ENCODE measurements at regions not wholly inside any gene's neighbourhood (a gene's known extent, or its start where the extent isn't known, plus 50 kb on each side); places are given as distances from the start of the nearest gene placed in this dataset.

- H3K4me3 ChIP-seq (ENCODE audit: low read depth, low read length): no peak overlapping the region
- in situ Hi-C loops (cut with HindIII; ENCODE audit: low sequenced_read_pairs): no loop called here
- DNase-seq (ENCODE audit: low read depth, low spot score): no peak
- no peak for TF ChIP-seq CTCF (IDR thresholded peaks at IDR 0.05; ENCODE audit: low read depth, low read length)
These were observed 120.6 kb downstream of the NUF2 start for GRCh38 chr1:163442231-163442879.

GRCh38 chr1:163442895-163443294 lies 121.1 kb downstream of the NUF2 start:
- DNase-seq (ENCODE audit: low read depth, low spot score): no peak
- no peak for TF ChIP-seq CTCF (IDR thresholded peaks at IDR 0.05; ENCODE audit: low read depth, low read length)
- H3K4me3 ChIP-seq (ENCODE audit: low read depth, low read length): no peak overlapping the region
- in situ Hi-C loops (cut with HindIII; ENCODE audit: low sequenced_read_pairs): no loop called here

- H3K4me3 ChIP-seq (ENCODE audit: low read depth, low read length): no peak overlapping the region
- no peak for DNase-seq (ENCODE audit: low read depth, low spot score)
- in situ Hi-C loops (cut with HindIII; ENCODE audit: low sequenced_read_pairs): no loop called here
- no peak for TF ChIP-seq CTCF (IDR thresholded peaks at IDR 0.05; ENCODE audit: low read depth, low read length)
These were observed 122.1 kb downstream of the NUF2 start for GRCh38 chr1:163443863-163444262.

GRCh38 chr1:163444665-163445064 lies 122.9 kb downstream of the NUF2 start:
- no peak for TF ChIP-seq CTCF (IDR thresholded peaks at IDR 0.05; ENCODE audit: low read depth, low read length)
- H3K4me3 ChIP-seq (ENCODE audit: low read depth, low read length): no peak overlapping the region
- in situ Hi-C loops (cut with HindIII; ENCODE audit: low sequenced_read_pairs): no loop called here
- no peak for DNase-seq (ENCODE audit: low read depth, low spot score)

- TF ChIP-seq CTCF (IDR thresholded peaks at IDR 0.05; ENCODE audit: low read depth, low read length): no peak
- no peak overlapping the region for H3K4me3 ChIP-seq (ENCODE audit: low read depth, low read length)
- DNase-seq (ENCODE audit: low read depth, low spot score): no peak
- in situ Hi-C loops (cut with HindIII; ENCODE audit: low sequenced_read_pairs): no loop called here
These were observed 129.2 kb downstream of the NUF2 start for GRCh38 chr1:163450986-163451385.

GRCh38 chr1:163459539-163459938 lies 137.8 kb downstream of the NUF2 start:
- no peak for DNase-seq (ENCODE audit: low read depth, low spot score)
- no peak for TF ChIP-seq CTCF (IDR thresholded peaks at IDR 0.05; ENCODE audit: low read depth, low read length)
- H3K4me3 ChIP-seq (ENCODE audit: low read depth, low read length): no peak overlapping the region
- in situ Hi-C loops (cut with HindIII; ENCODE audit: low sequenced_read_pairs): no loop called here
